SK-N-MC (cell line): ENCODE measurements at regions not wholly inside any gene's neighbourhood (a gene's known extent, or its start where the extent isn't known, plus 50 kb on each side); places are given as distances from the start of the nearest gene placed in this dataset.

Experiments used
- EZH2 ChIP-seq: fragments of 200-600 bp; sonication (generic); IDR thresholded peaks from one replicate; pipeline ENCODE4 v1.6.1; 2017; ENCODE audit warnings: antibody characterized with exemption
- FOXP2 ChIP-seq: optimal IDR thresholded peaks from 2 replicates; pipeline ENCODE3; 2011; ENCODE audit warnings: mild to moderate bottlenecking, moderate library complexity; ENCODE audit not compliant: insufficient read depth; ENCODE audit errors: extremely low read length, control extremely low read depth
- POLR2AphosphoS5 ChIP-seq: IDR thresholded peaks from 2 replicates; pipeline ENCODE4 v1.6.1; 2012; ENCODE audit warnings: mild to moderate bottlenecking, low read depth, low read length, borderline replicate concordance

- TF ChIP-seq EZH2 (no peak), POLR2AphosphoS5 (no peak), FOXP2 (no peak)
These were observed 185.1 kb upstream of the AGTR1 start for GRCh38 chr3:148512648-148513047.
